ELR (cell line): ENCODE measurements at regions not wholly inside any gene's neighbourhood (a gene's known extent, or its start where the extent isn't known, plus 50 kb on each side); places are given as distances from the start of the nearest gene placed in this dataset.
"Not testable (repeated sequence)": the region's sequence is repeated elsewhere in the genome, so short reads cannot be mapped to it uniquely, and the experiment has no call there.

ENCODE experiments used
- DNase-seq: peaks from one replicate; pipeline ENCODE4 v3.0.0-alpha.2; 2015; ENCODE audit warnings: low read depth

- DNase-seq = no peak
Observed at GRCh38 chr1:213585402-213585801, 402.4 kb upstream of the PROX1 start.

GRCh38 chr1:213585959-213586586 lies 401.7 kb upstream of the PROX1 start:
- DNase-seq = no peak

- DNase-seq = no peak
Observed at GRCh38 chr1:213586587-213586972, 401.2 kb upstream of the PROX1 start.

DNA sequence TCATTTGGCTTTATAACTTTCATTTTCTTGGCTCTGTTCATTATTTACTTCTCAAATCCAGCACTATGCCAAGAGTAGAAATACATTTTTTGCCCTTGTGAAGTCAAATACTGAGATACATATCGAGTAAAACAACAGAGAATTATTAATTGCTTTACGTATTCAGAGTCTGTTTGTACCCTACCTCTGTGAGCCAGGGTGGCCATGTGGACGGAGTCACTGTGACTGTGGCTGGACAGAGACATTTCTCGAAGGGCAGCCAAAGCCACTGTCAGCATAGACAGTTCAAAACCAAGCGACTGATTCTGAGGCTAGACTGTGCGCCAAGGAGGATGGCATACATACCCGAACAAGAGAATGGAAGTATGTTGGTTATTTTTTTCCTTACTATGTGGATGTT lies 391.0 kb upstream of the PROX1 start:
- no peak for DNase-seq

- no peak for DNase-seq
Observed at GRCh38 chr1:213598263-213598662, 389.5 kb upstream of the PROX1 start.

DNA sequence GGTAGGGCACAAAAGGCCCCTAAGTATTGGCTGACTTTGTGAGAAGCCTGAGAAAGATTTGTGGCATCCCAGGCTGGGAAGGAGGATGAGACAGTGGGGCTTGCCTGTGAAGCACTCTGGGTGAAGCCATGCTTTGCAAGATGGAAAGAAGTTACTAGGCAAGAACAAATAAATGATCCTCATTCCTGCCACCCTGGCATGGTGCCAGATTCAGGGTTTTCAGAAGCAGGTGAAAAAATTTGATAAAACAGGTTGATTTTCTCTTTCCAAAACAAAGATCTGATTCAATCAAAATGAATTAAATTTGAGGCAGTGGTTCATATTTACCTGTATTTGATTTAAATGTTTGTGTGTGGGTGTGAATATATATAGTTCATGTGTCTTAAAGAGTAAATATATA lies 386.9 kb upstream of the PROX1 start:
- no peak for DNase-seq

DNA sequence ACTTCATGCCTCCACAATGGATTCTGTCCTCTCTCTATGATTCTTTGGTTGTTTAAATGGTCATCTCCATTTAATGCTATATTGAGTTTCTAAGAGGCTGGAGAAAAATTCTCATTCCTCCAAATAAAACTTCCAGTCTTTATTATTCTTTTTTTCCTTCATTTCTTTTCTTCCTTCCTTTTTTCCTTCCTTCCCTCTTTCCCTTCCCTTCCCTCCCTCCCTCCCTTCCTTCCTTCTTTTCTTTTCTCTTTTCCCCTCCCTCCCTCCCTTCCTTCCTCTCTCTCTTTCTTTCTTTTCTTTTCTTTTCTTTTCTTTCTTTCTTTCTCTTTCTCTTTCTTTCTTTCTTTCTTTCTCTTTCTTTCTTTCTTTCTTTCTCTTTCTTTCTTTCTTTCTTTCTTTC lies 386.1 kb upstream of the PROX1 start:
- DNase-seq = not testable (repeated sequence)

GRCh38 chr1:213602796-213603486 lies 384.8 kb upstream of the PROX1 start:
- DNase-seq = no peak

GRCh38 chr1:213604477-213604876 lies 383.3 kb upstream of the PROX1 start:
- no peak for DNase-seq

GRCh38 chr1:213605732-213606131 lies 382.0 kb upstream of the PROX1 start:
- no peak for DNase-seq

- no peak for DNase-seq
Observed at GRCh38 chr1:213606252-213606820, 381.4 kb upstream of the PROX1 start.

GRCh38 chr1:213613549-213613948 lies 374.2 kb upstream of the PROX1 start:
- DNase-seq = no peak

- no peak for DNase-seq
Observed at GRCh38 chr1:213615226-213615916, 372.4 kb upstream of the PROX1 start.

- no peak for DNase-seq
Observed at GRCh38 chr1:213617133-213617532, 370.6 kb upstream of the PROX1 start.

DNA sequence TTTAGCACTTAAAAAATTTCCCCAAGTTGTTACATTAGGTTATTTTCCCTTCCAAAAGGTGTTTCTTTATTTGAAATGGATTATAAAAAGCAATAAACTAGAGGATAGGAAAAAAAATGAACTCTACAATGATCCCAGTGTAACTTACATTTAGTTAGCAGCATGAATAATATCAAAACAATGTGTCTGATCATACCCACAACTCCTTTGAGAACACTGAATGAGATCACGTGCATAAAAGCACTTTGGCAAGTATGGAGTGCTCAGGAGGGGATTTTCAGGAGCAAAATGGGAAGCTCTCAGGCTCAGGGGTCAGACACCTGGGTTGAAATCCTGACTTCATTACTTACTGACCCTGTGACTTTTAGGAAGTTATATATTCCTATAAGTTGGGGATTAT lies 369.7 kb upstream of the PROX1 start:
- DNase-seq = no peak

DNA sequence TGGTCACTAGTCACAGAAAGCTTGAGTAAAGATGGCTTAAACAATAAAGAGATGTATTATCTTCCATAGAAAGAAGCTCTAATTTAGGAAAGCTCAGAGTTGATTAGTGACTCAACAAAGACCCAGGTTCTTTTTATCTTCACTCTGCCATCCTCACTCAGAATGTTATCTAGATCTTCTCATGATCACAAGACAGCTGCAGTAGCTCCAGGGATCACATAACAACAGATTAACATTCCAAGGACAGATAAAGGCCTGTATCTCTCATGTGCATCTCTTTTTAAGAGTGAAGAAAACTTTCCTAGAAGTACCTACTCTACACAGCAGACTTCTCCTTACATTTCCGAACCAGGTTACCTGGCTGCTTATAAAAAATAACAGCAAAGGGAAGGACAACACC lies 368.7 kb upstream of the PROX1 start:
- DNase-seq = no peak

DNA sequence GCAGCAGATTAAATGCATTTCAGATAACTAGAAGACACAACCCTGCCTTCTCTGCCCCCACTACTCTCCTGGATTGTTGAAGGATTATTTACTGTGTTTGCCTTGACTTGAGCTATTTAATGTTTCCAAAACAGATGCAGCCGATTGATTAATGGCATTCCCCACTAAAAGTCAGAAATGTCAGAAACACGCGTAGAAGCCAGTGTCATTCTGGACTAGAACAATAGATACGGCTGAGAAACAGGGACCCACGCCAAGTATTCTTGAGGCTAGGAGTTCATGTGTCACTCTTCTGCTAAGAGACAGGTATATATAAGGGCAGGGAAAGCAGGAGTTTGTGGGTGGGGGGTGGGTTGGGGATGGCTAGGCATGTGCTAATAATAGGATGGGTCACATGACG lies 366.7 kb upstream of the PROX1 start:
- no peak for DNase-seq

DNA sequence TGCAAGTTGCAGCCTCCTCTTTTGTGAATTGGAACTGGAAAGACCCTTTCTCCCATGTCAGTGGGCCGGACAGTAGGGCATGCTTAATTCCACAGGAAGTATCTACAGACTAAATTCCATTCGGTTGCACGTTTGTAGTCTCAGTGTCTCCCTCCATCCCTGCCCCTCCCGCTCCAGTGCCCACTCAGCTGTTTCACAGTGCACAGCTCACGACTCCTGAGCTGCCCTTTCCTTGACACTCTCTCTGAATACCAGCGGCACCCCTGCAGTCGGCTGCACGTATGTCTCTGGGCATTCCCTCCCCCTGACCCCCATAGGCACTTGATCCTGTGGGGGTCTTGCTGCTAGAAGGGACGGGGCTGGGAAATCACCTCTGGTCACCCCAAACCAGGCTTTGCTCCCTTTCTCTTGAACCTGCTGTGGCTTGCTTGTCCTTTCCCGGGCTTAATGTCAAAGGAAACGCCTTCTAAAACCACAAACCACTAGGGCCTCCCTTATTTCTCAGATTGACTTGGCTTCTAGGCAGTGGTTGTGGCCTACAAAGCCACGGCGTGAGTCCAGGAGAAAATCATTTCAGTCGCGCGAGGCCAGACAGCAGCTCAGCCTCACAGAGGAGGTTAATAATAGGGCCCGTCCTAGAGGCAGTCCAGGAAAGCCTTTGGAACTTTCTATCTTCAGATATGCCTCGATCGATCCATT lies 365.3 kb upstream of the PROX1 start:
- DNase-seq = no peak

- no peak for DNase-seq
Observed at GRCh38 chr1:213623064-213623581, 364.6 kb upstream of the PROX1 start.

DNA sequence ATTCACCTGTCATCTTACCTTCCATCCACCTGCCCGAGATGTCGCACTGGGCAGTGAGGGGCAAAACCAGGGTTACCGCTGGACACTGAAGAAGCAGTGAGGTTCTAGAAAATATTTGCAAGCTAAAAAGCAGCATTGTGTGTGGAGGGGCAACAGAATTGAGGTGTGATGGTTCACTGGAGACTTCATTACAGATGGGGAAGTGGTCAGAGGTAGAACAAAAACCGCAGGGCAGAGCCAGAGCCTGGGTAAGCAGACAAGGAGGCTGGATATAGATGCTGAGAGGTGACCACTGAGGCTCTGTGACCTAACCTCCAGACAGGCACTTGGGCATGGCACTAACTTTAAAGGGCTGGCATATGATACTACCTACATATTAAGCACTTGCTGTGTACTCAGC lies 363.9 kb upstream of the PROX1 start:
- no peak for DNase-seq

GRCh38 chr1:213636778-213637177 lies 351.0 kb upstream of the PROX1 start:
- DNase-seq = not testable (repeated sequence)

DNA sequence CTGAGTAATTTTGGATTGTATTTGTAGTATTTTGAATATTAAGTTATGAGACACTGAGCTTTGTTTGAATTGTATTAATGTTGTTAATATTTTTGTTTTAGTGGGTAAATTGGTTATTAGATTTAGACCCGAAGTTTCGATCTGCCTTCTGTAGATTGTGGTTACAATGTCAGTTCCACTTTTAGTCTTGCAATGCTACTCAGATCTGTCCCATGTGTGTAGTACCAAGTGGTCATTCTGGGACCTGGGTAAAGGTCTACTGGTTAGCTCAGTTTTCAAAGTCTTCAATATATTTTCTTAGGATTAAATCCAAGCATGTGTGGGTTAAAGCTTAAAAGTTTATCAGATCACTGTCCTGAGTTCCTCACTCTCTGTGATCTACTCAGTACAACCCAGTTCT lies 346.5 kb upstream of the PROX1 start:
- no peak for DNase-seq
